GM23338 (cell line): ENCODE measurements at regions not wholly inside any gene's neighbourhood (a gene's known extent, or its start where the extent isn't known, plus 50 kb on each side); places are given as distances from the start of the nearest gene placed in this dataset.

ENCODE experiments used
- ATAC-seq: fragments of 200-7000 bp; cut with Tn5 transposase; 3 replicates; pipeline ENCODE4 v1.9.1; 2020
- DNase-seq: peaks from one replicate; pipeline ENCODE4 v3.0.0-alpha.2; 2015; ENCODE audit warnings: low spot score
- H2AFZ ChIP-seq: fragments of 200-600 bp; sonication (generic); 2 replicates; pipeline ENCODE4 v1.8.0; 2016; ENCODE audit warnings: antibody characterized with exemption, mild to moderate bottlenecking, moderate library complexity
- H3F3A ChIP-seq: fragments of 200-600 bp; sonication (generic); replicated peaks from 2 replicates; pipeline ENCODE4 v1.8.0; 2017; ENCODE audit warnings: antibody characterized with exemption, mixed run types, low read depth
- H3K27ac ChIP-seq: fragments of 200-600 bp; sonication (generic); 2 replicates; pipeline ENCODE4 v1.6.1; 2016; ENCODE audit warnings: low read depth
- H3K27me3 ChIP-seq: fragments of 200-600 bp; sonication (generic); 2 replicates; pipeline ENCODE4 v1.8.0; 2016; ENCODE audit warnings: mild to moderate bottlenecking, mixed run types, moderate library complexity; ENCODE audit not compliant: insufficient read depth
- H3K36me3 ChIP-seq: fragments of 200-600 bp; sonication (generic); 2 replicates; pipeline ENCODE4 v1.8.0; 2016; ENCODE audit warnings: mild to moderate bottlenecking; ENCODE audit not compliant: insufficient read depth
- H3K4me1 ChIP-seq: fragments of 200-600 bp; sonication (generic); 2 replicates; pipeline ENCODE4 v1.8.0; 2016; ENCODE audit warnings: mild to moderate bottlenecking, moderate library complexity; ENCODE audit not compliant: insufficient read depth
- H3K4me2 ChIP-seq: fragments of 200-600 bp; sonication (generic); 2 replicates; pipeline ENCODE4 v1.7.1; 2017; ENCODE audit warnings: mixed run types
- H3K4me3 ChIP-seq: fragments of 200-600 bp; sonication (generic); 2 replicates; pipeline ENCODE4 v1.6.1; 2016; ENCODE audit warnings: mixed run types
- H3K79me2 ChIP-seq: fragments of 200-600 bp; sonication (generic); replicated peaks from 2 replicates; pipeline ENCODE4 v1.8.0; 2017; ENCODE audit warnings: mild to moderate bottlenecking; ENCODE audit not compliant: insufficient read depth
- H3K9me2 ChIP-seq: fragments of 200-600 bp; sonication (generic); 2 replicates; pipeline ENCODE4 v1.8.0; 2017; ENCODE audit not compliant: insufficient read depth
- H4K20me1 ChIP-seq: fragments of 200-600 bp; sonication (generic); replicated peaks from 2 replicates; pipeline ENCODE4 v1.8.0; 2017; ENCODE audit warnings: mild to moderate bottlenecking; ENCODE audit not compliant: insufficient read depth
- H3K27ac Mint-ChIP-seq: 2 replicates; pipeline ENCODE4 v1.8.0; 2020; ENCODE audit warnings: inconsistent platforms, mild to moderate bottlenecking, moderate library complexity, mixed read lengths
- H3K27me3 Mint-ChIP-seq: 3 replicates; pipeline ENCODE4 v1.8.0; 2022; ENCODE audit warnings: low read depth, mild to moderate bottlenecking, moderate library complexity, mixed read lengths, inconsistent platforms; ENCODE audit not compliant: insufficient read depth, poor library complexity
- H3K36me3 Mint-ChIP-seq: 3 replicates; pipeline ENCODE4 v1.8.0; 2021; ENCODE audit warnings: low read depth, mild to moderate bottlenecking, inconsistent platforms, moderate library complexity, mixed read lengths
- H3K4me1 Mint-ChIP-seq: 3 replicates; pipeline ENCODE4 v1.8.0; 2020; ENCODE audit warnings: mild to moderate bottlenecking, inconsistent platforms, mixed read lengths
- H3K4me3 Mint-ChIP-seq: 3 replicates; pipeline ENCODE4 v1.8.0; 2021; ENCODE audit warnings: moderate library complexity, mild to moderate bottlenecking, inconsistent platforms, mixed read lengths
- H3K9me3 Mint-ChIP-seq: 3 replicates; pipeline ENCODE4 v1.8.0; 2020; ENCODE audit warnings: moderate library complexity, mild to moderate bottlenecking, inconsistent platforms, mixed read lengths
- CREB1 ChIP-seq: fragments of 250-450 bp; sonication (Bioruptor Pico); IDR thresholded peaks from 2 replicates; pipeline ENCODE4 v1.5.0; 2020; ENCODE audit warnings: low read depth, mild to moderate bottlenecking, moderate library complexity
- ETS1 ChIP-seq: IDR thresholded peaks from 2 replicates; pipeline ENCODE4 v1.6.1; 2016; ENCODE audit warnings: antibody characterized with exemption
- JUNB ChIP-seq: IDR thresholded peaks from one replicate; pipeline ENCODE4 v1.6.1; 2016; ENCODE audit warnings: antibody characterized with exemption; ENCODE audit not compliant: unreplicated experiment
- NANOG ChIP-seq: IDR thresholded peaks from 2 replicates; pipeline ENCODE4 v1.6.1; 2016; ENCODE audit warnings: antibody characterized with exemption, borderline replicate concordance
- STAT1 ChIP-seq: IDR thresholded peaks from one replicate; pipeline ENCODE4 v1.6.1; 2016; ENCODE audit warnings: antibody characterized with exemption; ENCODE audit not compliant: unreplicated experiment
- ZNF462 ChIP-seq: fragments of 250-450 bp; sonication (Bioruptor Pico); IDR thresholded peaks from 2 replicates; pipeline ENCODE4 v1.5.0; 2020; ENCODE audit warnings: mild to moderate bottlenecking, moderate library complexity

DNA sequence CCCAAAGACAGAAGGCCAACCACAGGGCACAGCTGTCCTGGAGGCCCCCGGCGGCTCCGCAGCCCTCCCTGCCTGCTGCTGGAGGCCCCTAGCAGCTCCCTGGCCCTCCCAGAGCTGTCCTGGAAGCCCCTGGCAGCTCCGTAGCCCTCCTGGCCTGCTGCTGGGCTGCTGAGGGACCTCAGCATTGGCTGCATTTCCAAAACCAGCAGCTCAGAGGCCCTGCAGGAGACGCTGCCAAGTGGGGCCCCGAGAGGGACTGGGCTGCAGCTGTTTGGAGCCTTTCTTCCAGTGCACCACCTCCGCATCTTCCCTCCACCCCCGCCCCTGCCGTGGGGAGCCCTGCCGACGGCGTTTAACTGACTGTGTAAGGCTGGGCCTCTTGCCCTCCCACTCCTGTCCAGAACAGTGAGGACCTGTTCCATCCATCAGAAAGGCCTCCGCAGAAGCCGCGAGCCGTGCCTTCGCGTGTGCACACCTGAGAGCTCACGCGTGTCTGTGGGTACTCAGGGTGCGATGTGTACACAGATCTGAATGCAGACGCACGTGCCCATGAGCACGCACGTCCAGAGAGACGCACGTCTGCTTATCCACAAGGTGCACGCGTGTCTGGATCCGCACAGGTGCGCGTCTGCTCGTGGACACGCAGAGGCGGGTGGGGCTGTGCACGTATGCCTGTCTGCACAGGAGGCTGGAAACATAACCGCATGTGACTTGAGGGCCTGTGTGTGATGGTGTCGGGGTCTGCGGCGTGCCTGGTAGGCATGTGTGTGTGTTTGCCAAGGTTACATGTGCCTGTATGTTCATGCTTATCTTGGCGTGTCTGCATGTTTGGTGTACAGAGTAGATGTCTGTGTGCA, 57.0 kb upstream of the FBRSL1 start:
- Mint-ChIP-seq H3K36me3 (peaks cover 22% of the 10 kb centered on the region), H3K4me1 (peaks cover 34% of the 10 kb centered on the region), H3K27me3 (peaks cover 57% of the 10 kb centered on the region), H3K4me3 (no peak overlapping the region), H3K27ac (no peak overlapping the region), H3K9me3 (peaks cover 25% of the 10 kb centered on the region)
- Histone ChIP-seq H3K27me3 (peaks cover 54% of the 10 kb centered on the region), H3K27ac (no peak overlapping the region), H3K79me2 (no peaks in the 10 kb centered on the region), H4K20me1 (no peaks in the 10 kb centered on the region), H3K9me2 (no peaks in the 10 kb centered on the region), H3K36me3 (no peaks in the 10 kb centered on the region), H3K4me3 (no peak overlapping the region), H2AFZ (no peak overlapping the region), H3F3A (no peaks in the 10 kb centered on the region), H3K4me1 (peaks cover 9% of the 10 kb centered on the region; the same call in 1 of the 2 replicates), H3K4me2 (no peak overlapping the region)
- ATAC-seq (no peak), DNase-seq (no peak)
- TF ChIP-seq JUNB (no peak), CREB1 (no peak), STAT1 (no peak), ZNF462 (no peak), NANOG (no peak), ETS1 (no peak)
